ENCODE measurements at regions not wholly inside any gene's neighbourhood (a gene's known extent, or its start where the extent isn't known, plus 50 kb on each side); places are given as distances from the start of the nearest gene placed in this dataset.
A peak's percentile ranks its signal among the peaks of the same experiment; 100 is the strongest.
"Not testable (repeated sequence)": the region's sequence is repeated elsewhere in the genome, so short reads cannot be mapped to it uniquely, and the experiment has no call there.

GRCh38 chrX:93868289-93868965, 194.4 kb downstream of the FAM133A start:
- TF ChIP-seq CTCF (IDR thresholded peaks at IDR 0.05) = no peak
- ATAC-seq = no peak
- intact Hi-C loops (cut with DNase I) = no loop called here

DNA sequence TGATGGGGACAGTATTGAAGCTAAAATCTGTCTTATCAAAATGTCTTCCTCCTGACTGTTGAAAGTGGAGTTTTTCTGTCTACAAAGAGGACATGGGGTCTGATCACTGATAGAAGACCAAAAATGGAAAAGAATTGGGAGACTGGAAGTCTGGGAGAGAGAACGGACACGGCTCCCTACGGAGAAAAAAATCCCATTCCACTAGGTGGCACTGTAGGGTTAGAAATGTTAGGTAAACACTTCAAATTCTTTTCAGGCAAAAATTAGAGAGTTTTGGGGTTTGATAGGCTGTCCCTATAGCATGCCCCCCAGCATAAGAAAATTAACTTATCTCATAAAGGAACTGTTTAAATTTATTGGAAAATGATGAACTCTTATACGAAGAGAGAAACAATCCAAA, 200.5 kb downstream of the FAM133A start:
- H3K9me3 ChIP-seq = no peaks in the 10 kb centered on the region
- H3K36me3 ChIP-seq = no peaks in the 10 kb centered on the region
- no peak for DNase-seq
- H3K4me3 ChIP-seq = no peak overlapping the region
- intact Hi-C loops (cut with DNase I) = no loop called here
- H3K27me3 ChIP-seq = no peaks in the 10 kb centered on the region
- no peaks in the 10 kb centered on the region for H3K4me1 ChIP-seq
- TF ChIP-seq CTCF (IDR thresholded peaks at IDR 0.05) = peak; percentile 20
- no peak overlapping the region for H3K27ac ChIP-seq
- no peak for ATAC-seq

More at GRCh38 chrX:93868289-93868965, 194.4 kb downstream of the FAM133A start:
- H3K27me3 ChIP-seq = no peaks in the 10 kb centered on the region
- no peak for DNase-seq
- no peaks in the 10 kb centered on the region for H3K4me1 ChIP-seq
- H3K9me3 ChIP-seq = no peaks in the 10 kb centered on the region
- H3K36me3 ChIP-seq = no peaks in the 10 kb centered on the region
- H3K4me3 ChIP-seq = no peak overlapping the region
- no peak overlapping the region for H3K27ac ChIP-seq

DNA sequence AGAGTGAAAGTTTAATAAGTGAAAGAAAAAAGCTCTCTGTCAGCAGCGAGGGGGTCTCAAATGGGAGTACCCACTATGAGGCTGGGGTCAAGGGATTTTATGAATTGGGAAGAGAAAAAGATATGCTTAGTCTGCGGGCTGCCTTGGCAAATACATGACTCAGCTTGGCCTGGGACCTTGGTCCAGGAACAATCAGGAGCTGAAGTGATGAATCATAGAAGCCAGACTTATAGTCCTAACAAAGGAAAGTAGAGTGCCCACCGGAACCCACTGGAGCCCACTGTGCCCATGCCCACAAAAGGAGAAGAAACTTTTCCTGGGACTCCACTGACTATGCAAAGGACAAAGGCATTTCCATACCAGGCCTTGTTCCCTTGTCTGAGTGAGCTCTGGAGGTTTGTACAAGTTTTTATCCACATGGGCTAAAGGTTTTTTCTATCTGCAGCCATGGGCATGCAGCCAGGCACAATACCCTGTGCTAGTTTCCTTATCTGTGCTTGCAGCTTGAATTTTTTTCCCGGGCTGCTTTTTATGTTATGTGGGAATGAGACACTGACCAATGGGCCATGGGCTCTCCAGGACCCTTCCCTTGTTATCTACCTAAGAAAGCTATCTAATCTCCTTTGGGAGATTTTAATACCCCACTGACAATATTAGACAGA, 201.7 kb downstream of the FAM133A start:
- no peaks in the 10 kb centered on the region for H3K27me3 ChIP-seq
- no peak overlapping the region for H3K4me3 ChIP-seq
- ATAC-seq (no peak), DNase-seq (no peak)
- no peak overlapping the region for H3K27ac ChIP-seq
- intact Hi-C loops (cut with DNase I) = no loop called here
- H3K9me3 ChIP-seq = no peaks in the 10 kb centered on the region
- H3K4me1 ChIP-seq = no peaks in the 10 kb centered on the region
- H3K36me3 ChIP-seq = no peaks in the 10 kb centered on the region
- no peak for TF ChIP-seq CTCF (IDR thresholded peaks at IDR 0.05)

GRCh38 chrX:93921041-93921440, 247.0 kb downstream of the FAM133A start:
- intact Hi-C loops (cut with DNase I); DNase-seq; H3K4me1 ChIP-seq; H3K27ac ChIP-seq; H3K36me3 ChIP-seq; H3K4me3 ChIP-seq; H3K9me3 ChIP-seq; H3K27me3 ChIP-seq; ATAC-seq: not testable (repeated sequence)

GRCh38 chrX:93932471-93933220, 258.6 kb downstream of the FAM133A start:
- H3K27me3 ChIP-seq = no peaks in the 10 kb centered on the region
- no peak overlapping the region for H3K27ac ChIP-seq
- no peak for DNase-seq
- intact Hi-C loops (cut with DNase I) = no loop called here
- no peak for ATAC-seq
- TF ChIP-seq CTCF (IDR thresholded peaks at IDR 0.05) = no peak
- H3K4me1 ChIP-seq = no peaks in the 10 kb centered on the region
- no peaks in the 10 kb centered on the region for H3K9me3 ChIP-seq
- no peak overlapping the region for H3K4me3 ChIP-seq
- H3K36me3 ChIP-seq = no peaks in the 10 kb centered on the region

DNA sequence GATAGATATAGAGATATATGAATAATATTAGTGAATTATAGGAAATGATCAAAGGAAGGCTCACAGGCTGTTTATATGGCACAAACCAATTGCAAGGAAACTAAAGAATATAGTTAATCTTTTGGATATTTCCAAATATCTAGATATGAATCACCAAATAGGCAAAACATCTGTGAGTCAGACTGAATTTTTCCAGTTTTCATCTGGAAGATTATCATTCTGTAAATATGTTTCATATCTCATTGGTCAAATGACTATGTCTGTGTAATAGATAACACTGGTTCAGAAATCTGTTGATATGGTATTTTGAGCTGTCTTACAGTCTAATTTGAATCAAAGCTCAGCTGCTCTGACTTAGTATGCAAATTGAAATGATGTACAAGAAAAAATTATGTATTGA, 303.6 kb downstream of the FAM133A start:
- Histone ChIP-seq H3K4me3 (no peak overlapping the region), H3K4me1 (no peaks in the 10 kb centered on the region), H3K27me3 (no peaks in the 10 kb centered on the region), H3K27ac (no peak overlapping the region), H3K36me3 (no peaks in the 10 kb centered on the region), H3K9me3 (no peaks in the 10 kb centered on the region)
- DNase-seq (no peak), ATAC-seq (no peak)
- TF ChIP-seq CTCF (IDR thresholded peaks at IDR 0.05) = no peak
- intact Hi-C loops (cut with DNase I) = no loop called here
